UCSD-AML1 (cell line): ENCODE measurements at regions not wholly inside any gene's neighbourhood (a gene's known extent, or its start where the extent isn't known, plus 50 kb on each side); places are given as distances from the start of the nearest gene placed in this dataset.
"Not testable (repeated sequence)": the region's sequence is repeated elsewhere in the genome, so short reads cannot be mapped to it uniquely, and the experiment has no call there.

Experiments
- DNase-seq: peaks from one replicate; lab custom pipeline; 2025; ENCODE audit not compliant: unreplicated experiment; lab: John Stamatoyannopoulos, UW

DNA sequence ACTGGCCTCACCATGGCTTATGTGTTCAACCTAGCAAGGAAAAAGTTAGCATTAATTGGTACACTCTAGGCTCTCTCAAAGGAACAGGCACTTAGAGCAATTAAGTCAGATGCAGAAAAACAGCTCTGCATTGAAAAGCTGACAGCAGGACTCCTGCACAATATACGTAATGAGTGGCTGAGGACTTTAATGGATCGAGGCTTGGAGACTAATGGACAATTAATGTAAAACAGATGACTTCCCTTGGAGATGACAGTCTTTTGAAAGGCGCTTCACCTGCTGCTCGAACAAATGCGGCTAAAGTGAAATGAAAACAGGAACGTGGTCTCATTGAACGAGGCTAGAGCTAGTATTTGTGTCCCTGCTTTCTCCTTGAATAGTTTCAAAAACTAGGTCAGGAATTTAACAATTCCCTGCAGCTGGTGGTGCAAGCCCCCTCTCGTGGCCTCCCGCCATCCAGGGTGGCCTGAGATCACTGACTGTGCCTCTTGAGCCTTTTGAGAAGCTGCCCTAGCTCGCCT is 137.1 kb downstream of the ELOVL4 start:
- no peak for DNase-seq

GRCh38 chr6:79808921-79809320 is 138.4 kb downstream of the ELOVL4 start:
- no peak for DNase-seq

DNA sequence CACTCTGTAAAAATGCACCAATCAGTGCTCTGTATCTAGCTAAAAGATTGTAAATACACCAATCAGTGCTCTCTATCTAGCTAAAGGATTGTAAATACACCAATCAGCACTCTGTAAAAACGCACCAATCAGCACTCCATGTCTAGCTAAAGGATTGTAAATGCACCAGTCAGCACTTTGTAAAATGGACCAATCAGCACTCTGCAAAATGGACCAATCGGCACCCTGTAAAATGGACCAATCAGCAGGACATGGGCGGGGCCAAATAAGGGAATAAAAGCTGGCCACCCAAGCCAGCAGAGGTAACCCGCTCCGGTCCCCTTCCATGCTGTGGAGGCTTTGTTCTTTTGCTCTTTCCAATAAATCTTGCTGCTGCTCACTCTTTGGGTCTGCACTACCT is 140.7 kb downstream of the ELOVL4 start:
- not testable (repeated sequence) for DNase-seq

DNA sequence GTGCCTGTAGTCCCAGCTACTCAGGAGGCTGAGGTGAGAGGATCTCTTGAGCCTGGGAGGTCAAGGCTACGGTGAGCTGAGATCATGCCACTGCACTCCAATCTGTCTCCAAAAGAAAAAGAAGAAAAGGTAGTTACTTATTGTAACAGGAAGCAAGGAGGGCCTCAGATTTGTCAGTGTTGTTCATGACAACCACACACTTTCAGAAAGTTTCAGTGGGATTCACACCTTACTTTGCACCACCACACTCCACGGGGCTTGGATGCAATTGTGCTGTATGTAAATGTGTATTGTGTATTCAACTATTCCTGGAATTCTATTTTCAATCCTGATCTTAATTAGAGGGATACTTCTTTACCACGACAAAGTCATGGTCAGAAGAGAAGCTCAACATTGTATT is 142.6 kb downstream of the ELOVL4 start:
- DNase-seq: no peak

GRCh38 chr6:79803917-79804316 is 143.4 kb downstream of the ELOVL4 start:
- DNase-seq: no peak

- DNase-seq: no peak
Measured at GRCh38 chr6:79802657-79803300, 144.6 kb downstream of the ELOVL4 start.

GRCh38 chr6:79801362-79801761 is 146.0 kb downstream of the ELOVL4 start:
- no peak for DNase-seq

DNA sequence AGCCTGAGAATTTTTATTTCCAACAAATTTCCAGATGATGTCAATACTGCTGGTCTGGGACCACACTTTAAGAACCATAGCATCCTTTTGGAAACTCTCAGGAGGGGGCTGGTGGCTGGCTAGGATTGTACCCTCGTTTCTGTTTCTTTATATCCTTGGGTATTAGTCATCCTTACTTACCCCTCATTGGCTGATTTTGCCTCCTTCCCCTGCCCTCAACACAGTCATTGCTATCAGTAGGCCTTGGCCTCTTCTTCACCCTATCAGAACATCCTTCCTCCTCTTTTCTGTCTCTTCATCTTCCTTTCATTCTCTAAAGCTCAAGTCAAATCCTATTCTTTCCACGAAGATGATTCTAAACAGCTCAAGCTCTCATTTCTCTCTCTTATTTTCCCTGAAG is 148.5 kb downstream of the ELOVL4 start:
- DNase-seq: no peak

- no peak for DNase-seq
Measured at GRCh38 chr6:79797912-79798311, 149.4 kb downstream of the ELOVL4 start.

DNA sequence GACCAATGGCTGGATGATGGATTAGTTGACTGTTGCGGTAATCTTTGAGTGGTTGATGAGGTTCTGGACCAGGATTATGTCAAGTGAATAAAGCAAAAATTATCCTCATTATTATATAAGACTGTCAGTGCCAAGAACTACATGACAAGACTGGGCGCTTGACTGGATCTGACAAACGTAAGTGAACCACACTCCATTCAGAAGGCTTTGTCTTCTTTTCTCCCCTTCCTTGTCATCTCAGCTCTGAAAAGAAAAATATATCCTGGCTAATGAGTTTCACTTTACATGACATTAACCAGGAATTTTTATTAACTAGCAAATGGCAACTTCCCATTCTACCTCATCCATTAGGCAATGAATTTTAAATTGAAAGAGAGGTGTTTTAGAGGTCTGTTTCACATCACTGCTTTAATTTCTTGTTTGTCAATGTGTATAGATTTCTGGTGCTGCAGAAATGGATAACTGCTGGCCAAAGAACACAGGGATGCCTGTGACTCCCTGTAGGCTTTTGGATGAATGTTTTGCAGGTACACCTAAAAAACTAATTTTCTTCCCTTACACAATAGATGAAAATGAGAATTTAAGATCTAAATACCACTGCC is 150.1 kb downstream of the ELOVL4 start:
- DNase-seq: no peak

DNA sequence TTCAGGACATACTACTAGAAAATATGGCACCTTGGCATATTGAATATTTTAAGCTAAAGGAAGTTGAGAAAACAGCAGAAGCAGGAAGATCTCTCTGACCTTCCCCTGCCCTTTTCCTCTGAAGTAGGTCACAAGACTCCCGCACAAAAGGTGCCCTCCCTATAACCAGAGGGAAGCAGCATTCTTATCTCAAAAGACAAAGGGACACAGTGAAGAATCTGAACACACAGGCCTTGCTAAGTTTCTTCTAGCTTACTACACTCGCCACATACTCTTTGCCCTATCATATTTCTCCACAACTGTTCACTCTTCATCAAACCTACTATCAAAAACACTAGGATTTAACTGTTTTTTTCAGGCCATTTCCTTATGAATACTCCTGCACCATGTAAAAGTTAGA is 151.2 kb downstream of the ELOVL4 start:
- no peak for DNase-seq

- no peak for DNase-seq
Measured at GRCh38 chr6:79789896-79790295, 157.5 kb downstream of the ELOVL4 start.

DNA sequence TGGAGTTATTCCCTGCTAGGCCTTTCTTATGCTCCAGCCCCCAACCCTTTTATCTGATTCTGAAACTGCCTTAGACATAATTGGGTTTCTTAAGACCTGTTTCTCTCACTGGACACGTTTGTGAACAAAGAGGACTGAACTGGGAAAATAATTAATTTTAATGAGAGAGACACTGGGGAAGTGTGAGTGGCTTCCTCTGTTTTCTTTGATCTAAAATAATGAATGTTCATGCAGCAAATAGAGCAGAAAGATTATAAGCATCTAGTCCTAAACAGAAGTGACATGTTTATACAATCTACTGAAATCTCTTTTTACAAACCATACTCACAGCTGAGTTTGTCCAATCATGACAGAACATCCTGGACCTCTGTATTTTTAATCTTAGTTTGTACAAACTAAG is 157.6 kb downstream of the SH3BGRL2 start:
- DNase-seq: no peak

GRCh38 chr6:79787626-79788025 is 156.5 kb downstream of the SH3BGRL2 start:
- DNase-seq: no peak

DNA sequence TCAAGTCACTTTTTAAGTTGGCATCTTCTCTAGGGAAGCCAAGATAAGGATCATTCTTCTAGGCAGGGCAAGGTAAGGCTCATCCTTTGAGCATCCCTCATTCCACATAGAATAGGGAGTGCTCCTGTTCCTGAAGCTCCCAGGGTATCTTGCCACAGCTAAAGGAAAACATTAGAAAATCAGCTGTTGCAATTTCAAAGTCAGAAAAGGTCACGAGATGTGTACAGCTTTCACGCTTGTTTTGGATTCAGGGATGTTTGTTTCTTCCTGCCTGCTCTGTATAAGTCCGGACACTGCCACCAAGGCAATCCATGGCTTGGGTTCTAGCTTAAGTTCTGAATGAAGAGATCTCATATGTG is 153.2 kb downstream of the SH3BGRL2 start:
- DNase-seq: no peak

DNA sequence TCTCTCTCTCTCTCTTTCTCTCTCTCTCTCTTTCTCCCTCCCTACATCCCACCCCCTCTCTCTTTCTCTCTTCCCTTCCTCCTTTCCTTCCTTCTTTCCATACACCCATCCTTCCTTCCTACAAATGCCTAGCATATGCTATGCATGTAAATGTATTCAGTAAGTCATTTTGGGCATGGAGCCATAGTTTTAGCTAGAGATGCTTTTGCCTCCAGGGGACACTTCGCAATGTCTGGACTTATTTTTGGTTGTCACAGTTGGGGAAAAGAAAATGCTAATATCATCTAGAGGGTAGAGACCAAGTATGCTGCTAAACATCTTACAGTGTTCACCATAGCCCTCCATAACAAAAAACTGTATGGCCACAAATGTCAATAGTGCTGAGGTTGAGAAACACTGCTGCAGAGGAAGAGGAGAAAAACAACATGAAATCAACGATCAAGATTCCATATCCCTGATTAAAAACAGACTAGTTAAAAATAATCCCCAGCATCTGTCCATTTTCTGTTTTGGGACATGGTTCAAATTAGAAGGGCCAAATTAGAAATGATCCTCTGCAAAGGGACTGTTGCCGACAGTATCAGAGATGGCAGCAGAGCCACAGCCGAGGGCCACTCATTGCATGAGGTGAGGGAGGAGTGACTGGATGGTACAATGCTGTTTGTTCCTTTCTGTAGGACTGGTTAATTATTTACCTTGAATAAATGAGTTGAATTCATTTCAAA is 152.7 kb downstream of the SH3BGRL2 start:
- DNase-seq: no peak

GRCh38 chr6:79782792-79783580 is 151.9 kb downstream of the SH3BGRL2 start:
- no peak for DNase-seq

- no peak for DNase-seq
Measured at GRCh38 chr6:79781916-79782315, 150.8 kb downstream of the SH3BGRL2 start.

DNA sequence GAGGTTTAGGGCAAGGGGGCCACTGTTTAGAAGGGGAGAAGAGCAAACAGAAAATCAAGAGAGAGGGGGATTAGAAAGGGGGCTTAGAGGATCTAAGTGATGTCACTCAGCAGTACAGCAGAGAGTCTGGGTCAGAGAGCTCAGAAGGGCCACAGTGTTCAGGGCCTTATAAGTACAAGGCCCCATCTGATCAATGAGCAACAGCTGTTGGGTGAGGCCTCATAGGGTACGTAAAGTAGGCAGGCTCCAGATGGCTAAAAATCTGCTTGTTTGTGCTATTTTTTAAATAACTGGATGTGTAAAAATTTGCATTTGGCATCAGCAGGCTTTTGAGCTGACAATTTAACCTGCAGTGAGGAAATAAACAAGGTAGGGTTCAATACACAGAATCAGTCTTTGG is 149.8 kb downstream of the SH3BGRL2 start:
- no peak for DNase-seq

DNA sequence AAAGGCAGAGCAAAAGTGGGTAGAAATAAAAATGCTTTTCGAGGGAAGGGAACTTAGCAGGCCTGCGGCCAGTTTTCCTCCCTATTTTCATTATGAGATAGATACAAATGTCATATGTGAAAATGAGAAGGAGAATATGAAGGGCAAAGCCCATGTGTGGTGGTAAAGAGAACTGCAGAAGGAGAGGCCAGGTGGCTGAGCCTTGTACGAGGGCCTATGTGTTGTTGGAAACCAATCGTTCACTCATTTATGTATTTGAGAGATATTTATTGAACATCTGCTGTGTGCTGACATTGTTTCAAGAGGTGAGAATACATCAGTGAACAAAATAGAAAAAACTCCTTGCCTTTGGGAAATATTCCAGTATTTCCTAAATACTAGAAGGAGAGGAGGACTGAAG is 147.7 kb downstream of the SH3BGRL2 start:
- DNase-seq: no peak

DNA sequence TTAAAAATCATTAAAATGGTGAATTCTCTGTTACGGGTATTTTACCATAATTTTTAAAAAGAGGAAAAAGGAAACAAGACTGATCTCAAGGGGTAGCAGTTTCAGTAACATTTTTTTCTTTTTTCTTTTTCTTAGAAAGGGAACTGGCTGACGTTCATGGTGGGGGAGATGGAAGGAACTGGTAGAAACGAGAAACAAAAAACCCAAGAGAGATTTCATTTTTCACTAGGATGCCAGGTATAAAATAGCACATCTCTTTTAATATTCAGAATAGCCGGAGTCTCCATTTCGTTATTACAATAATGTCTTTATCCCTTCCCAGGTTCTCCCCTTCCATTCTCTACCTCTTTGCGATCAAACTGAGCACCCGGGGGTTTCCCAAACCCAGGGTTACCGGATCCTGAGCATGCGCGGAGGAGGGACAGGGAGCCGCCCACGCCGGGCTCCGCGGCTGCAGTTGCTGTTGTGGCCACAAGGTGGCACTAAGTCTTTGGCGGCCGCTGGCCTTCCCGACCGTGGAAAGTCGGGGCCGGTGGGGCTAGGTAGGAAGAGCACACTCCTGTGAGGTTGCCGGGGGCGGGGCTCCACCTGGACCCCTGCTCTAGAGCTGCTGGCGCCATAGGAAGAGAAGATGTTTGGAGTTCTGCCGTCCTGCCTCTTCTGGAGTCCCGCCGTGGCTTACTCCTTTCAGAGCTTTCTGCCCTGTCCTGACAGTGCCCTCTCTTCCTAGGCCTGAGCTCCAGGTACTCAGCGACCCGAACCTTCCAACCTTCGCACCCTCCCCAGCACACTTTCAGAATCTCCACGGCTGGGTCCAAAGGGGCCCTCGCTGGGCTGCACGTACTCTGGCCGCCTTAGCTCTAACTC is 146.8 kb downstream of the SH3BGRL2 start:
- peak; percentile 70 for DNase-seq
